Activated T-helper 1 cell treated with anti-CD3 and anti-CD28 coated beads, Interleukin-2, amount 50 U/mL, for 16 hours (primary cell): ENCODE measurements at regions not wholly inside any gene's neighbourhood (a gene's known extent, or its start where the extent isn't known, plus 50 kb on each side); places are given as distances from the start of the nearest gene placed in this dataset.

Experiments used
- DNase-seq, 2 donors: peaks; one replicate each; pipeline ENCODE4 v3.0.0-alpha.2; 2020; ENCODE audit warnings: low read depth in 1 of 2, low spot score in 1 of 2

GRCh38 chr18:42258301-42258965 is 303.4 kb downstream of the PIK3C3 start:
- no peak for DNase-seq

GRCh38 chr18:42261731-42262130 is 306.7 kb downstream of the PIK3C3 start:
- no peak for DNase-seq

GRCh38 chr18:42264497-42264896 is 309.5 kb downstream of the PIK3C3 start:
- no peak for DNase-seq

GRCh38 chr18:42268186-42268725 is 313.2 kb downstream of the PIK3C3 start:
- no peak for DNase-seq

- no peak for DNase-seq
Observed at GRCh38 chr18:42268798-42269197, 313.8 kb downstream of the PIK3C3 start.

DNA sequence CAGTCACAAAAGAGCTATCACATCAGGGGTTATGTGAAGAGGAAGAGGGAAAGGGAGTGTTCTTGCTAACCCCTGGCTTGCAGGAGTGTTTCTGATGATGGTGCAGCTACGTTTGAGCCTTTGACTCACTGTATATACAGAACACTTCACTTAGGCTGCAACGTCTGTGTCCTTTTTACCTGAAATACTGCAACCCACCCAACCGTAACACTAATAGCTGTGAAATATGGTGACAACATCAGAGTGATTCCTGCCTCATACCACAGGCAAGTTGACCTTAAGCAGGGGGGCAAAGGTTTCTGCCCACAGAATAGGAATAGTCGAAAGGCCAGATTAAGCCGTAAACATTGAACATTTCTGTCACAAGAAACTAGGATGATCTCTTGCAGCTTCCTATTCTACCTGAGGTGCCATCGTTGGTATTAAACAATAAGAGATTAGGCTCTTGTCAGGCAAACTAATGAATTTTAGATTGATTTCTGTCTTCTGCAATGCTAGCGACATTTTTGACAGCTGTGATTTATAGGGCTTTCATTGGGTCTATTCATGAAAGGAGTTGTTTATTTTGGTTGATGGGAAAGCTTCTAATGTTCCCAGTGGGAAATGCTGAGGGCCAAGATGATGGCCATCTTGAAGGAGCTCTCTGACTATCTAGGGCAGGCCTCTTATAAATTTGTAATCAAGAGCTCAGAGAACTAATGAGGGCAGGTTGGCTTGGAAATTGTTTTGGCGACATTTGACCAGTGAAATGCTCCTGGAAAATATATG is 316.8 kb downstream of the PIK3C3 start:
- DNase-seq, result no peak

DNA sequence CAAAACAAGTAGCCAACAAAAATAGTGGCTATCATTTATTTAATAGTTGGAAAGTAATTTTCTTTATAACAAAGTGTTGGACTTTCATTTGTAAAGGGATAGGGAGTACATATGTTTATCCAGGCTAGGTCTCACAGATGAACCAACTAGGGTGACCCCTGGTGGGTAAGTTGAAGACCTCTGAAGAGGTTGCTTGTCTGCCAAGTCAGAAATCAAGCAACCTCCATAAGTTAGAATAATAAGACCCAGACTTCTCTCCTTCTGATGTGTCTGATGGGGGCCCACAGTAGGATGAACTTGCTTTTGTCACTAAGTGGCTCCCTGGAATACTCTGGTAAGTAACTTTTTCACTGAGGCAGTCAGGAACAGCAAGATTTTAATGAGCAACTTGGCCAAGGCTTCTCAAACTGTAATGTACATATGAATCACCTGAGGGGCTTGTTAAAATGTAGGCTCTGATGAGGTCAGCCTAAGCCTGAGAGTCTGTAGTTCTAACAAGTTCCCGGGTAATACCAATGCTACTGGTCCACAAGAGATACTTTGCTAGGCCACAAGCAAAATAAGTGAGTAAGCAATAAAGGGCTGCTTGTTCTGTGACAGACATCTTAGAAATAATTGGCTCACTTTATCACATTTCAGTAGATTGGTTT is 319.6 kb downstream of the PIK3C3 start:
- DNase-seq, result no peak

DNA sequence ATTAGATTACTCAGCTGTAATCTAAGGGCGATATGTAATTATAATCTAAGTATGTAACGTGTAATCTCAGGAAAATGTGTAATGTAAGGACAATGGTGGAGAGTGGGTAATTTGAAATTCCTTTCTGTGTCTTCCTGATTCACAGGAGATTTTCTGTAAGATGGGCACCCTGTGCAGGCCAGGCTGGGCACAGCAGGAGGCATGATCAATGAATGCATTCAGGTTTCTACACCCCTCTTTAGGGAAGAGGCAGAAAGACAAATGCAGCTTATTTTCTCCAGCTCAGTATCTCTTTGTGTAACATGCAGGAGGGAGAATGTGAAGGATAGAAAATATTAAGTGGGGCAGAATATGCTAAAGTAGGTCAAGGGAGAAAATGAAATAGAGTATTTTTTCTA is 320.1 kb downstream of the PIK3C3 start:
- no peak for DNase-seq

GRCh38 chr18:42275949-42276730 is 321.1 kb downstream of the PIK3C3 start:
- no peak for DNase-seq

DNA sequence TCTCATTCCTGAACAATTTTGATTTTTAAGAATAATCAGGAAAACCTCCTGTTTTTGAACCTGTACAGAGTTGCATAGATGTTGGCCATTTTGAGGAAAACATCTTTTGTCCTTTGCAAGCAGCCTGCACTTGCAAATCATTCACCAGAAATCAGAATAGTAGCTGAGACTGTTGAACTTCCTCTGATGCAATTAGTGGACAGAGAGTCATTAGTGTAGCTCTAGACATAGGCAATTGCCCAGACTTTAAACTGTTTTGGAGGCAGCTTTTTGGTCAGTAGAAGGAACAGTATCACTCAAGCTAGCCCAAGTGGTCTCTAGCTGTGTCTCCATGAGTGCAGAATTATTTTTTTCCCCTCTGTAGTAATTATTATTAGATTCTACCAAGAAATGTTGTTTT is 326.1 kb downstream of the PIK3C3 start:
- no peak for DNase-seq

DNA sequence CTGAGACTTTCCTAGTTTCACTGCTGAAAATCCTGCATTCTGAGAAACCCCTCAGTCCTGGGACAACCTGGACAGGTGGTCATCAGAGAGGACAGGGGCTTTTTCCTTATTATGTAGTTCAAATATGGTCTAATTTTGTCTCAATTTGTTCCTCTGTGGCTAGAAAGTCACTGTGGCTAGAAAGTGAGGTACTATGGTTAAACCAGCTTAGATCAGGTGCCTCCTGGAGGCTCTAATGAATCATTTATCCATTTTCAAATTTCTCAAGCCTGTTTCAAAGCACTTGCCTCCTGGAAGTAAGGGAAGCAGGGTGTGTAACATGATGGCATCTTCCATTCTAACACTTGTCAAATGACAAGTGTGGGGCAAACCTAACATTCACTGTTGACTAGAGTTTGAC is 326.8 kb downstream of the PIK3C3 start:
- no peak for DNase-seq

DNA sequence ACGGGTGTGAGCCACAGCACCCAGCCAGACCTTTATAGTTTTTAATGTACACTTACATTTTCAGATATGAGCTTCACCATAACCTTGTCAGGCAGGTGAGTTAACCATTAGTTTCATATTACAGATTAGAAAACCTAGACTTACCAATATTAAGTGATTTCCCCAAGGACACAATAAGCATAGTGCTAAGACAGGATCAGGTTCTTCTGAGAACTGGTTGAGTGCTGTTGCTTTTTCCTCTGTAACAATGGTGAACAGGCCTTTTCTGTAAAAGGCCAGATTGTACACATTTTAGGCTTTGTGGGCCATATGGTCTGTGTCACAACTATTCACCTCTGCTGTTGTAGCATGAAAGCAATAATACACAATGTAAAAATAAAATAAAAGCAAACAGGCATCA is 332.0 kb downstream of the PIK3C3 start:
- no peak for DNase-seq

GRCh38 chr18:42288129-42288528 is 333.1 kb downstream of the PIK3C3 start:
- DNase-seq, result no peak

DNA sequence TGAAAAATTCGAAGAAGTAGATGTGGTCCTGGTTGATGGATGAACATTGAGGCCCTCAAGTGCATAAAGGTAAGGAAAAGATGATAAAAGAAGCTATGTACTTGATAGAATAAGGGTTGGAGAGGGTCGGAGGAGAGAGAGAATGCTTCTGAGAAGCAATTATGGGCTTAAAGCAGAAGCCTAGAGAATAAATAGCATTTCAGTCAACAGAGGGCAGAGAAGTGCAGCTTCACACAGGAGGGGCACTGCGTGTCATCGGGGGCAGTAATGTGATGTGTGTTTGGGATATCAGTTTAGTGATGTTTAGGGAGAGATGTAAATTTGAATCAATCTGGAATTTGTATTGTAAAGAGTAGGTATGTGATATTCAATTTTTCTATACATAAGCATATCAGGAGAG is 334.5 kb downstream of the PIK3C3 start:
- no peak for DNase-seq

GRCh38 chr18:42290318-42291307 is 335.6 kb downstream of the PIK3C3 start:
- no peak for DNase-seq

GRCh38 chr18:42292654-42293053 is 337.6 kb downstream of the PIK3C3 start:
- no peak for DNase-seq

- DNase-seq, result no peak
Observed at GRCh38 chr18:42296192-42296591, 341.2 kb downstream of the PIK3C3 start.

DNA sequence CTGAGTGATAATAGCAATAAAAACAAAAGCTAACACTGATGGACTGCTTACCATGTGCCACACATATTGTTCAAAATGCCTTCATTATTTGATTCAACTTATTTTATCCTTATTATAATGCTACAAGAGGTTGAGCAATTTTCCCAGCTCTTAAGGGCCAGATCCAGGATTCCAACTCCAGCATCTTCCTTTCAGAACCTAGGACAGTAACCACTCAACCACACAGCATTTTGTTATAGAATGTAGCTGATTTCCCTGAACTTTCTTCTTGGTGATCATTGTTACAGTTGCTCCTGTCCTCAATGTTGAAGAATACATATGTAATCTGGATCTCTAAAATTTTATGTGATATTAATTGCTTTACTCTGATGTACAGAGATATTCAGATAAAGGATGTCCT is 341.7 kb downstream of the PIK3C3 start:
- no peak for DNase-seq

DNA sequence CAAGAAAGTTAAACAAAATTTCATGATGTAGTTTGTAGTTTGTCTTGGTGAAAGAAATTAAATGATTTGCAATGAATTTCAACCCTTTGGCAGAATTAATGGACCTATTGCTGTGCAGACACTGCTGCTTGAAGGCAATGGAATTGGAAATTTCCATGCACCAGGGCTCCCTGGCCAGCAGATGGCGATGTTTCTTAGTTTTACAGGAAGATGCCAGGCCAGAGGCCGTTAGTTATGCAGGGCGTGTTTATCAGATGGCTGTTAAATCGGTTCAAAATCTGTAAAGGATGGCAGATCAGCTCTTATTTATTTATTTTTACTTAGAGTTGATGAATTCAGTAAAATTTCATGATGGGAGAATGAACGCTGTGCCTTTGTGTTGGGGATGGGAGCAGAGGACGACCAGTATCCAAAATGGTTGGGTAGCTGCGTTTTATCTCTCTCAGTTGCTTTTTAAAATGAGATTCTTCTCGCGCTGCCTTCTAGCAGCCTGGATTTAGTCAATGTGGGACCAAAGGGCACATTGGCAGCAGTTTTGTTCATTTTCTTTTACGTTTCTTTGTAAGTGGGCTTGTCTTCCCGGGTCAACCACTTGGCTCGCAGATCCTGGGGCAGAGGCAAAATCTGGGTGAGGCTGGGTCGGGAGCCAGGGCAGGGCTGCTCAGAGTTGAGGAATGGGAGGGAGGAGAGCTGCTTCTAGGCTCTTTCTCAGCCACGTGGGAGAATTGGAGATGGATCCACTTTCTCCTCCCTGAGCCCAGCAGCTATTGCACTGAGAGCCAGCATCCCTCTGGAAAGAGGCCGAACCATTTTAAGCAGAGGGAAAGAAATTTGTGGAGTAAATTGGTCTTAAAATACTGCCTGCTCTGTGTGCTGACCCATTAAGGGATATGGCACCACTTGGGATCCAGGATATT is 344.0 kb downstream of the PIK3C3 start:
- DNase-seq, result peak in 1 of 2 donors; percentile 6
